Tibial nerve (tissue), 4 donors: ENCODE measurements at regions not wholly inside any gene's neighbourhood (a gene's known extent, or its start where the extent isn't known, plus 50 kb on each side); places are given as distances from the start of the nearest gene placed in this dataset.

ENCODE experiments used
- DNase-seq, 2 donors: peaks; one replicate each; pipeline ENCODE4 v3.0.0-alpha.2; 2019; ENCODE audit warnings: low spot score in 2 of 2
- H3K27ac ChIP-seq, 4 donors: fragments of 200-600 bp; sonication (generic) in 3 of 4; one replicate each; pipeline ENCODE4 v1.5.1; 2017 to 2019; ENCODE audit warnings: mild to moderate bottlenecking in 1 of 4
- H3K27me3 ChIP-seq, 2 donors: fragments of 200-600 bp; sonication (generic) in 1 of 2; one replicate each; pipeline versions ENCODE4 v1.5.1 to v1.6.0; 2017 to 2019
- H3K36me3 ChIP-seq, 3 donors: fragments of 200-600 bp; sonication (generic); one replicate each; pipeline ENCODE4 v1.5.1; 2018 to 2019
- H3K4me1 ChIP-seq, 4 donors: fragments of 200-600 bp; sonication (generic) in 3 of 4; one replicate each; pipeline ENCODE4 v1.5.1; 2017 to 2019
- H3K4me3 ChIP-seq, 4 donors: fragments of 200-600 bp; sonication (generic) in 3 of 4; one replicate each; pipeline ENCODE4 v1.5.1; 2017 to 2019; ENCODE audit warnings: mild to moderate bottlenecking in 1 of 4, moderate library complexity in 1 of 4
- H3K9me3 ChIP-seq, 4 donors: fragments of 200-600 bp; sonication (generic) in 3 of 4; one replicate each; pipeline ENCODE4 v1.5.1; 2017 to 2019
- EP300 ChIP-seq, 2 donors: sonication (generic); formaldehyde crosslinking; IDR thresholded peaks; one replicate each; pipeline ENCODE4 v1.6.1; 2017; ENCODE audit warnings: antibody characterized with exemption in 2 of 2, mild to moderate bottlenecking in 1 of 2
- POLR2A ChIP-seq, 2 donors: fragments of 450-650 bp; IDR thresholded peaks; one replicate each; pipeline ENCODE4 v1.6.1; 2017; ENCODE audit warnings: antibody characterized with exemption in 2 of 2, mild to moderate bottlenecking in 2 of 2, moderate library complexity in 2 of 2
- WGBS, 2 donors: methylation state at CpG; one replicate each; pipeline ENCODE4 v1.1.5; 2018; 5-methylcytosine and 5-hydroxymethylcytosine counted together
- TF ChIP-seq, protein P1 (sequence below), 5 experiments: fragments of 200-600 bp in 3 of 5; fragments of 450-650 bp in 2 of 5; sonication (generic) in 3 of 5; IDR thresholded peaks; one replicate each; pipeline ENCODE4 v1.5.1; 2016 to 2019; ENCODE audit warnings: antibody characterized with exemption in 5 of 5, mild to moderate bottlenecking in 3 of 5, moderate library complexity in 2 of 5

DNA sequence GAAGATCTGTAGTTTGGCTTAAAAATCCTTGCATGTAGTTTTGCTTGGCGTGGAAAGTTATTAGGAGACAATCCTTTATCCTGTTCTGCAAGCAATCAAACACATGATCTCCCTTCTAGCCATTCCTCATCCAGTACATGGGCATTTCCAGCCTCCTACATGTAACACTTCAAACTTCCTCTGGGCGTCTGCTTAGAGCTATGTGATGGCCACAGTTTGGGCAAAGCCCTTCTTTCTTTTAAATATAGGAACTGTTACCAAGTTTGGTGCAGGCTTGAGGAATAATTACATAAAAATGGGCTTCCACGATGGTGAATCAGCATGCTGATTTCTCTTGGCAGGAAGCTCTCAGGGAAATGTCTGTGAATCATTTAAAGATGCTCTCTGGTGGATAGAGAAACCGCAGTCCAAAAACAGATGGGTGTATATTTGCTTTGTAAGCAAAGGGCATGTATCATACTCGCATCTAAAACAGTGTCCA lies 176.9 kb upstream of the FMN2 start:
- Histone ChIP-seq H3K9me3 (no peaks in the 10 kb centered on the region), H3K36me3 (no peaks in the 10 kb centered on the region), H3K27me3 (peaks cover 0 to 6% of the 10 kb centered on the region in 2 donors), H3K27ac (no peak overlapping the region), H3K4me1 (peaks cover 0 to 8% (median 0%) of the 10 kb centered on the region in 4 donors), H3K4me3 (no peak overlapping the region)
- TF ChIP-seq EP300 (IDR thresholded peaks at IDR 0.05) = no peak
- TF ChIP-seq, protein P1, sequence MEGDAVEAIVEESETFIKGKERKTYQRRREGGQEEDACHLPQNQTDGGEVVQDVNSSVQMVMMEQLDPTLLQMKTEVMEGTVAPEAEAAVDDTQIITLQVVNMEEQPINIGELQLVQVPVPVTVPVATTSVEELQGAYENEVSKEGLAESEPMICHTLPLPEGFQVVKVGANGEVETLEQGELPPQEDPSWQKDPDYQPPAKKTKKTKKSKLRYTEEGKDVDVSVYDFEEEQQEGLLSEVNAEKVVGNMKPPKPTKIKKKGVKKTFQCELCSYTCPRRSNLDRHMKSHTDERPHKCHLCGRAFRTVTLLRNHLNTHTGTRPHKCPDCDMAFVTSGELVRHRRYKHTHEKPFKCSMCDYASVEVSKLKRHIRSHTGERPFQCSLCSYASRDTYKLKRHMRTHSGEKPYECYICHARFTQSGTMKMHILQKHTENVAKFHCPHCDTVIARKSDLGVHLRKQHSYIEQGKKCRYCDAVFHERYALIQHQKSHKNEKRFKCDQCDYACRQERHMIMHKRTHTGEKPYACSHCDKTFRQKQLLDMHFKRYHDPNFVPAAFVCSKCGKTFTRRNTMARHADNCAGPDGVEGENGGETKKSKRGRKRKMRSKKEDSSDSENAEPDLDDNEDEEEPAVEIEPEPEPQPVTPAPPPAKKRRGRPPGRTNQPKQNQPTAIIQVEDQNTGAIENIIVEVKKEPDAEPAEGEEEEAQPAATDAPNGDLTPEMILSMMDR (IDR thresholded peaks at IDR 0.05) = no peak
- no peak for TF ChIP-seq POLR2A (IDR thresholded peaks at IDR 0.05)
- DNase-seq = no peak
- WGBS, 2 donors = 31 to 36% methylated on average over 5 of the region's 5 CpGs

DNA sequence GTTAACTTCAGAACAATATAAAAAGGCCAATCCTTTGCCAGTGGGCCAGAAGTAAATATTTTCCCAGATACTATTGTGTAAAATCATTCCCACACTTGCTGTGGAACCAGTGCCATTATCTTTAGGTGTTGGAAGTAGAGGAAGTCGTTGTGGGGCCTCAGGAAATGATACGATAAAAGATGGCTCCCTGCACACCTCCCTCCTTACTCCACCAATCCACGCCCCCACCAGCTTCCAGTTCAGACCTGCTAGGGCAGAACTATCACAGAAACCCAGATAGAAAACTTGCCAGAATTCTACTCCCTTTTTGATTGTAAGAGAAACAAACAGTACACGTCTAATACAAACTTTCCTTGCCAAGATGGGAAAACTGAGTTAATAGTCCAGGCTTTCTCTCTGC lies 173.0 kb upstream of the FMN2 start:
- Histone ChIP-seq H3K9me3 (no peaks in the 10 kb centered on the region), H3K4me3 (no peak overlapping the region), H3K27me3 (peaks cover 0 to 6% of the 10 kb centered on the region in 2 donors), H3K27ac (no peak overlapping the region), H3K4me1 (peaks cover 0 to 8% (median 0%) of the 10 kb centered on the region in 4 donors), H3K36me3 (no peaks in the 10 kb centered on the region)
- TF ChIP-seq, protein P1 (IDR thresholded peaks at IDR 0.05) = no peak
- no peak for TF ChIP-seq EP300 (IDR thresholded peaks at IDR 0.05)
- TF ChIP-seq POLR2A (IDR thresholded peaks at IDR 0.05) = no peak
- WGBS, 2 donors = 63 to 74% methylated on average over 4 of the region's 4 CpGs
- DNase-seq = no peak

DNA sequence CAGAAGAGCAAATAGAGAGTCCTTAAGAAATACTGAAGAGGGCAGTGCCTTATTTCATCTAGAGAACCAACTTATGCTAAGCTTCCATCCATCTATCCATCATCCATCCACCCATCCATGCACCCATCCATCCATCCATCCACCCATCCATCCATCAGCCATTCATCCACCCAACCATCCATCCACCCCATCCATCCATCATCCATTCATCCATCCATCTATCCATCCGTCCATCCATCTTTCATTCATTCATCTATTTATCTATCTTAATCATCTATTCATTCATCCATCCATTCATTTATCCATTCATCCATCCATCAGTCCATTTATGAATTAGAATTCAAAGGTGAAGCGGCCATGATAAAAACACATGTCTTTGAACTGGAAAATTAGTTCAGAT lies 171.5 kb upstream of the FMN2 start:
- no peaks in the 10 kb centered on the region for H3K36me3 ChIP-seq
- WGBS, 2 donors = 87 to 94% methylated on average over 2 of the region's 2 CpGs
- no peak for DNase-seq
- H3K4me1 ChIP-seq = peaks cover 0 to 1% (median 0%) of the 10 kb centered on the region in 4 donors
- H3K9me3 ChIP-seq = no peaks in the 10 kb centered on the region
- TF ChIP-seq EP300 (IDR thresholded peaks at IDR 0.05) (no peak), POLR2A (IDR thresholded peaks at IDR 0.05) (no peak)
- TF ChIP-seq, protein P1 (IDR thresholded peaks at IDR 0.05) = no peak
- no peak overlapping the region for H3K4me3 ChIP-seq
- no peak overlapping the region for H3K27ac ChIP-seq
- peaks cover 0 to 6% of the 10 kb centered on the region in 2 donors for H3K27me3 ChIP-seq

DNA sequence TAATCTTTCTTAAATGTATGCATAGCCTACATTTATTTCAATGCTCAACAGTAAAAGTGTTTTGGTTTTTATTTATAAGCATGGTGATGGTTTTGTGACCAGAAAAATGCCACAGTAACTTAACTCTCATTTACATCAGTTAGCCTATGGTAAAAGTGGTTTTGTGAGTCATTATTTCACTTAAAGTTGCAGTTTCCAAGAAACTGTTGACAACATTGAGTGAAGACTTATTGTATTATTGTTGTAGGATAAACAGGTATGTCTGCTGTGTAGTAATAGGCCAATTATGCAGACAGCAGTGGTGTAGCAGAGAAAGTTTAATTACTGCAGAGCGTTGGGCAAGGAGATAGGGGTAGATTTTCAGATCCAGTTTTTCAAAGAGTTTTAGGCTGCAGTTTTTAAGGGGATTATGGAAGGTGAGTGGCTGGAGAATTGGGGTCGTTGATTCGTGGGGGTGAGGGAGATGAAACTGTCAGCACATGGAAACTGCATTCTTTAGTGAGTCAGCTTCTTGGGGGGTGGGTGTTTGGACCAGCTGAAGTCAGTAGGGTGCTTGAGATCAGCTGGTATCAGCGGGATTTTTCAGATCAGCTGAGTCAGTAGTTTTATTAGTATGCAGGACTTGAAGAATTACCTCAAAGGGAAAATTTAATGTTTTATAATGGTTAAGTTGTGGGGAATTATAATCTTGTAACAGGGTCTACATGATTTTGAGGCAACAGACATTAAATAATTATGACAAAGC lies 168.7 kb upstream of the FMN2 start:
- Histone ChIP-seq H3K4me3 (no peak overlapping the region), H3K27me3 (peaks cover 0 to 6% of the 10 kb centered on the region in 2 donors), H3K36me3 (no peaks in the 10 kb centered on the region), H3K4me1 (no peaks in the 10 kb centered on the region), H3K9me3 (no peaks in the 10 kb centered on the region), H3K27ac (no peak overlapping the region)
- 67 to 72% methylated on average over 4 of the region's 4 CpGs for WGBS, 2 donors
- TF ChIP-seq, protein P1 (IDR thresholded peaks at IDR 0.05) = no peak
- TF ChIP-seq EP300 (IDR thresholded peaks at IDR 0.05) (no peak), POLR2A (IDR thresholded peaks at IDR 0.05) (no peak)
- DNase-seq = no peak

DNA sequence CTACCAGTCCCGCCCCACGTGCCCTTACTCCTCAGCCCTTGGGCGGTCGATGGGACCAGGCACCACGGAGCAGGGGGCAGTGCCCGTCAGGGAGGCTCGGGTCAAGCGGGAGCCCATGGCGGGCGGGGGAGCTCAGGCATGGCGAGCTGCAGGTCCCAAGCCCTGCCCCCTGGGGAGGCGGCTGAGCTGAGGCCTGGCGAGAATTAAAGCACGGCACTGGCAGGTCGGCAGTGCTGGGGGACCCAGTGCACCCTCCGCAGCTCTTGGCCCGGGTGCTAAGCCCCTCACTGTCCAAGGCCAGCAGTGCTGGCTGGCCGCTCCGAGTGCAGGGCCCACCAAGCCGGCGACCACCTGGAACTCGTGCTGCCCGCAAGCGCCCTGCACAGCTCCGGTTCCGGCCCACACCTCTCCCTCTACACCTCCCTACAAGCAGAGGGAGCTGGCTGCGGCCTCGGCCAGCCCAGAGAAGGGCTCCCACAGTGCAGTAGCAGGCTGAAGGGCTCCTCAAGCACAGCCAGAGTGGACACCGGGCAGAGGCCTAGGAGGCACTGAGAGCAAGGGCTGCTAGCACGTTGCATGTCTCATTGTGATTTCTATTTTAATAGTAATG lies 166.8 kb upstream of the FMN2 start:
- DNase-seq = no peak
- no peaks in the 10 kb centered on the region for H3K9me3 ChIP-seq
- H3K4me1 ChIP-seq = no peaks in the 10 kb centered on the region
- 93 to 97% methylated on average over 9 to 27 of the region's 30 CpGs for WGBS, 2 donors
- H3K27ac ChIP-seq = no peak overlapping the region
- no peaks in the 10 kb centered on the region for H3K27me3 ChIP-seq
- H3K36me3 ChIP-seq = no peaks in the 10 kb centered on the region
- H3K4me3 ChIP-seq = no peak overlapping the region
- TF ChIP-seq POLR2A (IDR thresholded peaks at IDR 0.05) = no peak
- TF ChIP-seq, protein P1 (IDR thresholded peaks at IDR 0.05) = no peak
- TF ChIP-seq EP300 (IDR thresholded peaks at IDR 0.05) = no peak
